Activated CD4-positive, alpha-beta memory T cell treated with anti-CD3 and anti-CD28 coated beads, Interleukin-2, amount 10 ng/mL, durations not matched to agents 7 days and 5 days (primary cell): ENCODE measurements at regions not wholly inside any gene's neighbourhood (a gene's known extent, or its start where the extent isn't known, plus 50 kb on each side); places are given as distances from the start of the nearest gene placed in this dataset.
"Not testable (repeated sequence)": the region's sequence is repeated elsewhere in the genome, so short reads cannot be mapped to it uniquely, and the experiment has no call there.

Source experiments
- CTCF ChIA-PET: fragments of 350-600 bp; sonication (Branson Sonifier 250); formaldehyde crosslinking; loops from one replicate; lab custom pipeline; 2021; ENCODE audit warnings: antibody characterized with exemption, inconsistent platforms; lab: Charles Lee
- POLR2A ChIA-PET: fragments of 350-600 bp; sonication (Branson Sonifier 250); formaldehyde crosslinking; loops from one replicate; lab custom pipeline; 2021; ENCODE audit warnings: antibody characterized with exemption; lab: Charles Lee
- DNase-seq: peaks from one replicate; pipeline ENCODE4 v3.0.0-alpha.2; 2020
- H3K27ac Mint-ChIP-seq: one replicate; pipeline ENCODE4 v1.8.0; 2021; ENCODE audit warnings: mild to moderate bottlenecking, mixed read lengths
- H3K27me3 Mint-ChIP-seq: one replicate; pipeline ENCODE4 v1.8.0; 2021; ENCODE audit warnings: mixed read lengths
- H3K36me3 Mint-ChIP-seq: one replicate; pipeline ENCODE4 v1.8.0; 2021; ENCODE audit warnings: low read depth, mixed read lengths
- H3K4me1 Mint-ChIP-seq: one replicate; pipeline ENCODE4 v1.8.0; 2021; ENCODE audit warnings: mixed read lengths
- H3K4me3 Mint-ChIP-seq: one replicate; pipeline ENCODE4 v1.8.0; 2021; ENCODE audit warnings: mild to moderate bottlenecking, mixed read lengths
- H3K9me3 Mint-ChIP-seq: one replicate; pipeline ENCODE4 v1.8.0; 2021; ENCODE audit warnings: mixed read lengths

DNA sequence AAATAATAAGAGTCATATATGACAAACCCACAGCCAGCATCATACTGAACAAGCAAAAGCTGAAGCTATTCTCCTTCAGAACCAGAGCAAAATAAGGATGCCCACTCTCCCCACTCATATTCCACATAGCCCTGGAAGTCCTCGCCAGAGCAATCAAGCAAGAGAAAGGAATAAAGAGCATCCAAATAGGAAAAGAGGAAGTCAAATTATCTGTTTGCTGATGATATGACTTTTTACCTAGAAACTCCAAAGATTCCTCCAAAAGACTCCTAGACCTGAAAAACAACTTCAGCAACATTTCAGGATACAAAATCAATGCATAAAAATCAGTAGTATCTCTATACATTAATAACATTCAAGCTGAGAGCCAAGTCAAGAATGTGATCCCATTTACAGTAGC is 217.5 kb downstream of the ABCC12 start:
- H3K36me3 Mint-ChIP-seq, result no peaks in the 10 kb centered on the region
- H3K4me1 Mint-ChIP-seq, result no peaks in the 10 kb centered on the region
- no peak overlapping the region for H3K4me3 Mint-ChIP-seq
- peaks cover 2% of the 10 kb centered on the region for H3K27me3 Mint-ChIP-seq
- no peak overlapping the region for H3K27ac Mint-ChIP-seq
- DNase-seq, result no peak
- ChIA-PET POLR2A (no interaction called here), CTCF (no interaction called here)
- H3K9me3 Mint-ChIP-seq, result no peaks in the 10 kb centered on the region

GRCh38 chr16:47928008-47928407 is 227.8 kb downstream of the ABCC12 start:
- CTCF ChIA-PET, result no interaction called here
- H3K36me3 Mint-ChIP-seq, result no peaks in the 10 kb centered on the region
- peaks cover 2% of the 10 kb centered on the region for H3K27me3 Mint-ChIP-seq
- H3K27ac Mint-ChIP-seq, result no peak overlapping the region
- H3K4me3 Mint-ChIP-seq, result no peak overlapping the region
- H3K4me1 Mint-ChIP-seq, result no peaks in the 10 kb centered on the region
- H3K9me3 Mint-ChIP-seq, result no peaks in the 10 kb centered on the region
- DNase-seq, result no peak
- POLR2A ChIA-PET, result no interaction called here

DNA sequence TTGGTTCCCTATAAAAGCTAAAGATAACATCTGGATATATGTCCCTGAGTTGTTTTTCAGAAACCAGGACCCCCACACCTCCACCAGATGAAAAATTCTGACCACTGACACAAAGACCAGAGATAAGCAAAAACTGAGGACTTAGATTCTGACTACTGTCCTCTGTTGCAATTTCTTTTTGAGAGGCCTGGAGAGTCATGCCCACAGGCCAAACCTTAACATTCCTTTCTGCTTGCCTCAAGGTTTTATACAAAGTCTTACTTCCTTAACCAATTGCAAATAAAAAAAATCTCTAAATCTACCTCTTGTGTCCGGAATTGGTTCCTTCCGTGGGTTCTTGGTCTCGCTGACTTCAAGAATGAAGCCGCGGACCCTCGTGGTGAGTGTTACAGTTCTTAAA is 228.5 kb downstream of the ABCC12 start:
- no peak overlapping the region for H3K27ac Mint-ChIP-seq
- no peaks in the 10 kb centered on the region for H3K27me3 Mint-ChIP-seq
- no peaks in the 10 kb centered on the region for H3K4me1 Mint-ChIP-seq
- POLR2A ChIA-PET, result no interaction called here
- H3K4me3 Mint-ChIP-seq, result no peak overlapping the region
- no peaks in the 10 kb centered on the region for H3K36me3 Mint-ChIP-seq
- no peaks in the 10 kb centered on the region for H3K9me3 Mint-ChIP-seq
- no peak for DNase-seq
- CTCF ChIA-PET, result no interaction called here

DNA sequence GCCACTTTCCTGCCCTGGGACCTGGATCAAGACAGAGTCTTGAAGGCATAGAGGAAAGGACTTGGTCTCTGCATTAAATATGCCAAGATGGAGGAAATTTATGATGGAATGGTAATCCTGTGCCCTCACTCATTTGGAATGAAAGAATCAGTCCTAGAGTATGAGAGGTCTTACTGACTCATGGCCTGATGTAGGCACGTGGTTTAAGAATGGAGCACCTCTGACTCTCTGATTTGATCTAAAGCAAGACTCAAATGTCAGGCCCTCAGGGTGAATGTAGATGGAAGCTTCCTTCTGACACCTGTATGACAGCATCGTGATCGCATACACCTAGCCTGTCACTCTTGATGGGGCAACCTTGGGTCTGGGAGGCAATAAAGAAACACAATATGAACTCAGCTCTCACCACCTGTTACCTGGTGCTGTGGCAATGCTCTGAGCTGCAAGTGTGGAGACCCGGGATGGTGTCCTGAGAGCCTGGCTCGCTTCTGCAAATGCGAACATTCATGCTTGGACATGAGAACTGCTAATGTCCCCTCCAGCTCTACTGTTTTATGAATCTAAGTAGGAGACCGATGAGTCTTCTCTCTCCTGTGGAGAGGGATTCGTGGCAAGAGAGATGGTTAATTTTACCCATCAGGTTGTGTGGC is 229.9 kb downstream of the ABCC12 start:
- H3K4me1 Mint-ChIP-seq, result no peaks in the 10 kb centered on the region
- H3K4me3 Mint-ChIP-seq, result no peak overlapping the region
- H3K36me3 Mint-ChIP-seq, result no peaks in the 10 kb centered on the region
- H3K9me3 Mint-ChIP-seq, result no peaks in the 10 kb centered on the region
- ChIA-PET CTCF (no interaction called here), POLR2A (no interaction called here)
- no peak overlapping the region for H3K27ac Mint-ChIP-seq
- H3K27me3 Mint-ChIP-seq, result peaks cover 5% of the 10 kb centered on the region
- DNase-seq, result no peak

DNA sequence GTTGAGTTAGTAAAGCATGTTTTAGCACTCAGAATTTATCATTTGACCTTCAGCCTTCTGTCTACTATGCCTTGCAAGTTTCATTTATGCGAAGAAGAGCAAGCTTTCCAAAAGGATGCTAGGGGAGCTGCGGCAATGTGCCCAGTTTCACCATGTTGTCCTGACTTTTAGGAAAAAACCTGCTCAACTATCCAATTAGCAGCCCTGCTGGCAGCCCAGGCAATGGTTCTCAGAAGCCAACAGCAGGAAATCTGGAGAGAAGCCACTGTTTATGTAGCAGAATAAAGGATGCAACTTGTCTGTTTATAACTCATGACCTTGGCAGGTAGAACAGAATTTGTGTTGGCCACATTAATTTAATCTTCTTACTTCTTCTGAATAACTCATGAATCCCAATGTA is 230.8 kb downstream of the ABCC12 start:
- H3K4me1 Mint-ChIP-seq, result no peaks in the 10 kb centered on the region
- H3K27ac Mint-ChIP-seq, result no peak overlapping the region
- DNase-seq, result no peak
- no peaks in the 10 kb centered on the region for H3K9me3 Mint-ChIP-seq
- CTCF ChIA-PET, result no interaction called here
- peaks cover 7% of the 10 kb centered on the region for H3K27me3 Mint-ChIP-seq
- H3K4me3 Mint-ChIP-seq, result no peak overlapping the region
- no peaks in the 10 kb centered on the region for H3K36me3 Mint-ChIP-seq
- POLR2A ChIA-PET, result no interaction called here

DNA sequence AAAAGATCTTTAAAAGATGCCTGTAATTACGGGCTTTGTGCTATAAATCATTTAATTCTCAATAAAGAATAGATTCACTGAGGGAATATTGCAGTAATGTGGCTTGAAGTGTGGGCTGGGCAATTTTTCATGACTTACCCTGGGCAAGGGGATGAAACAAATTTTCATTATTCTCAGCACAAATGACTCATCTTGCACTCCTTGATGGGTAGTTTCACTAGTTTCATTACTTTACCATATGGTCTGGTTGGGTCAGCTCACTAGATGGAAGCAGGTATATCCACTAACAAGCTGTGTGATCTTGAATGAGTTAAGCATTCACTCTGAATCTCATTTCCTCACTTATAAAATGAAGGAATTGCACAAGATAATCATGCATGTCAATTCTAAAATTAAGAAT is 234.3 kb downstream of the ABCC12 start:
- POLR2A ChIA-PET, result no interaction called here

GRCh38 chr16:47920709-47921108 is 235.1 kb downstream of the ABCC12 start:
- Mint-ChIP-seq H3K4me1 (no peaks in the 10 kb centered on the region), H3K27ac (no peak overlapping the region), H3K36me3 (no peaks in the 10 kb centered on the region), H3K4me3 (no peak overlapping the region), H3K27me3 (peaks cover 8% of the 10 kb centered on the region), H3K9me3 (no peaks in the 10 kb centered on the region)
- ChIA-PET POLR2A (no interaction called here), CTCF (no interaction called here)
- DNase-seq, result no peak

More for the DNA sequence above, 234.3 kb downstream of the ABCC12 start:
- CTCF ChIA-PET, result no interaction called here
- Mint-ChIP-seq H3K4me1 (no peaks in the 10 kb centered on the region), H3K4me3 (no peak overlapping the region), H3K27me3 (peaks cover 8% of the 10 kb centered on the region), H3K27ac (no peak overlapping the region), H3K9me3 (no peaks in the 10 kb centered on the region), H3K36me3 (no peaks in the 10 kb centered on the region)
- no peak for DNase-seq

DNA sequence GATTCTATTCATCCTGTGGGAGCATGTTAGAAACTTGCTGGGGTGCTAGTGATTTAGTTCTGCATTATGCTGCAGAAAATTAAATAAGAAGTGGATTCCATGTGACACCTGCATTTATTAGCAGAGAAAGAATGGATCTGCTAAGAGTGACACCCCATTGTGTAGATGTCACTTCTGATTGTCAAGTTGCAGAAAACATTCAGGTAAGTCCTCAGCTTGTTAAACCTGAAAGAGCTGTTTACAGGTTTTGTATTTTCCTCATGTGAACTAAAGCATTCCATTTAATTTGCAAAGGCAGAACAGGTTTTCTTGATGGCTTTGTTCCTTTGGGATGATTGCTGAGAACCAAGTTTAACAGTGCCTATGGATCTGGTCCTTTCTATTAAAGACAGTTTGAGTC is 238.7 kb downstream of the ABCC12 start:
- no peak for DNase-seq
- Mint-ChIP-seq H3K9me3 (no peaks in the 10 kb centered on the region), H3K4me1 (no peaks in the 10 kb centered on the region), H3K27ac (no peak overlapping the region), H3K36me3 (no peaks in the 10 kb centered on the region), H3K27me3 (peaks cover 7% of the 10 kb centered on the region), H3K4me3 (no peak overlapping the region)
- CTCF ChIA-PET, result no interaction called here
- POLR2A ChIA-PET, result no interaction called here

GRCh38 chr16:47916266-47916665 is 239.5 kb downstream of the ABCC12 start:
- ChIA-PET POLR2A (no interaction called here), CTCF (no interaction called here)
- peaks cover 4% of the 10 kb centered on the region for H3K27me3 Mint-ChIP-seq
- no peaks in the 10 kb centered on the region for H3K9me3 Mint-ChIP-seq
- H3K36me3 Mint-ChIP-seq, result no peaks in the 10 kb centered on the region
- no peak overlapping the region for H3K4me3 Mint-ChIP-seq
- no peaks in the 10 kb centered on the region for H3K4me1 Mint-ChIP-seq
- H3K27ac Mint-ChIP-seq, result no peak overlapping the region
- DNase-seq, result no peak

GRCh38 chr16:47907109-47907508 is 248.7 kb downstream of the ABCC12 start:
- no peak overlapping the region for H3K27ac Mint-ChIP-seq
- no peak overlapping the region for H3K4me3 Mint-ChIP-seq
- H3K4me1 Mint-ChIP-seq, result no peaks in the 10 kb centered on the region
- DNase-seq, result no peak
- H3K36me3 Mint-ChIP-seq, result no peaks in the 10 kb centered on the region
- no peaks in the 10 kb centered on the region for H3K27me3 Mint-ChIP-seq
- no peaks in the 10 kb centered on the region for H3K9me3 Mint-ChIP-seq
- ChIA-PET POLR2A (no interaction called here), CTCF (interaction anchor here (0.7 kb wide), 1 partner anchor 148 kb away, joined by 3 read pairs; no protein-coding TSS in a partner anchor)

DNA sequence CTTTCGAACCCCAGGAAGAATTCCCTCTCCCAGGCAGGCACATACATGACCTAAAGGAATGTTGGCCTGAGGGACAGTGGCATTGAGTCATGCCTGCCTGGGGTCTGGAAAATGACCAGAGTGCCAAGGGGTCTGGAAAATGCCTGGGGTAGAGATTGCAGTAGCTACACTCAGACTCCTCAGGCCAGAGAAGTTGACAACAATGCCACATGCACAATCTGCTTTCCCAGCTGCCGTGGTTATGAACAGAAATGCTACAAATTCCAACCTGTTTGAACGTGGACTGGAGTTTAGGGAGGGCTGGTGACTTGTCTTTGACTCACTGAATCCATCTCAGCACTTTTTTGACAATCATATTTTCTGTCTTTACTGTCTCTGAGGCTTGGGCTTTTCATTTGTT is 250.0 kb downstream of the ABCC12 start:
- CTCF ChIA-PET, result no interaction called here
- Mint-ChIP-seq H3K27me3 (no peaks in the 10 kb centered on the region), H3K4me3 (no peak overlapping the region), H3K4me1 (no peaks in the 10 kb centered on the region), H3K9me3 (no peaks in the 10 kb centered on the region), H3K27ac (no peak overlapping the region), H3K36me3 (no peaks in the 10 kb centered on the region)
- POLR2A ChIA-PET, result no interaction called here
- no peak for DNase-seq

- ChIA-PET CTCF (no interaction called here), POLR2A (no interaction called here)
- Mint-ChIP-seq H3K4me1 (no peaks in the 10 kb centered on the region), H3K27me3 (no peaks in the 10 kb centered on the region), H3K4me3 (no peak overlapping the region), H3K36me3 (no peaks in the 10 kb centered on the region), H3K9me3 (no peaks in the 10 kb centered on the region), H3K27ac (no peak overlapping the region)
- DNase-seq, result no peak
Observed at GRCh38 chr16:47904691-47905090, 251.1 kb downstream of the ABCC12 start.

DNA sequence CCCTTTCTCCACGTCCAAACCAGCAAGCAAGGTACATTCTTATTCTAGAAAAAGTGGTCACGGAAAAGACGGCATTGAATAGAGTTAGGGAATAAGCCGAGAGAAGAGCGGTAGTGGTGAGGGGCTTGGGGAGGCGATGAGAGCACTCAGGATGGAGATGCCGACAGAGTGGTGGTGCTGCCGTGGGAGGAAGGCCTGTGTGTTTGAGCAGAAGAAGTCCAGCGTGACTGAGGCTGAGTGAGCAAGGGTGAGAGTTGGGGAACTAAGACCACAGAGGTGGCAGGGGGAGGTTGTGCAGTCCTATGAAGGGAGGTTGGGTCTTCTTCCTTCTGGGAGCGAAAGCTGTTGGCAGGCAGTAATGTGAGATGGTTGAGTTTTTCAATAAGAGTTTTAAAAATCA is 252.3 kb downstream of the ABCC12 start:
- H3K27me3 Mint-ChIP-seq, result no peaks in the 10 kb centered on the region
- H3K9me3 Mint-ChIP-seq, result no peaks in the 10 kb centered on the region
- ChIA-PET POLR2A (no interaction called here), CTCF (no interaction called here)
- no peaks in the 10 kb centered on the region for H3K4me1 Mint-ChIP-seq
- DNase-seq, result no peak
- H3K27ac Mint-ChIP-seq, result no peak overlapping the region
- H3K36me3 Mint-ChIP-seq, result no peaks in the 10 kb centered on the region
- H3K4me3 Mint-ChIP-seq, result no peak overlapping the region

GRCh38 chr16:47897105-47897504 is 258.7 kb downstream of the ABCC12 start:
- POLR2A ChIA-PET, H3K4me3 Mint-ChIP-seq, H3K27me3 Mint-ChIP-seq, DNase-seq, H3K36me3 Mint-ChIP-seq, H3K4me1 Mint-ChIP-seq, H3K27ac Mint-ChIP-seq, H3K9me3 Mint-ChIP-seq, CTCF ChIA-PET: not testable (repeated sequence)
